Gastrocnemius medialis (tissue), 4 donors: ENCODE measurements at regions not wholly inside any gene's neighbourhood (a gene's known extent, or its start where the extent isn't known, plus 50 kb on each side); places are given as distances from the start of the nearest gene placed in this dataset.

Experiments used
- ATAC-seq, 2 donors: fragments of 150-250 bp; one replicate each; pipeline ENCODE4 v1.9.1; 2016
- DNase-seq, 2 donors: peaks; one replicate each; pipeline ENCODE4 v3.0.0-alpha.2; 2019
- H3K27ac ChIP-seq, 4 donors: fragments of 200-600 bp; sonication (generic); 1 replicate in 1 of 4; 2 replicates in 3 of 4; pipeline ENCODE4 v1.5.1; 2016 to 2018; ENCODE audit warnings: mild to moderate bottlenecking in 2 of 4, moderate library complexity in 1 of 4
- H3K27me3 ChIP-seq, 3 donors: fragments of 200-600 bp; sonication (generic) in 2 of 3; 1 replicate in 1 of 3; 2 replicates in 2 of 3; pipeline versions ENCODE4 v1.5.1 to v1.6.0; 2016 to 2019; ENCODE audit warnings: mild to moderate bottlenecking in 1 of 3, moderate library complexity in 1 of 3
- H3K36me3 ChIP-seq, 2 donors: fragments of 200-600 bp; sonication (generic) in 1 of 2; one replicate each; pipeline ENCODE4 v1.5.1; 2017 to 2018
- H3K4me1 ChIP-seq, 2 donors: fragments of 200-600 bp; sonication (generic) in 1 of 2; one replicate each; pipeline ENCODE4 v1.5.1; 2016 to 2017; ENCODE audit warnings: mild to moderate bottlenecking in 2 of 2
- H3K4me3 ChIP-seq, 4 donors: fragments of 200-600 bp; sonication (generic) in 3 of 4; 1 replicate in 1 of 4; 2 replicates in 3 of 4; pipeline ENCODE4 v1.5.1; 2016 to 2019; ENCODE audit warnings: mild to moderate bottlenecking in 2 of 4
- H3K9me3 ChIP-seq, 3 donors: fragments of 200-600 bp; sonication (generic) in 2 of 3; 1 replicate in 1 of 3; 2 replicates in 2 of 3; pipeline ENCODE4 v1.5.1; 2016 to 2019
- CTCF ChIP-seq, 5 experiments: fragments of 450-650 bp in 3 of 5; fragments of 200-600 bp in 2 of 5; sonication (generic) in 2 of 5; IDR thresholded peaks in 4 of 5; conservative IDR thresholded peaks in 1 of 5; 1 replicate in 4 of 5; 2 replicates in 1 of 5; pipeline ENCODE4 v1.5.1; 2016 to 2019; ENCODE audit warnings: antibody characterized with exemption in 5 of 5, mild to moderate bottlenecking in 3 of 5, moderate library complexity in 3 of 5
- POLR2A ChIP-seq, 2 donors: fragments of 450-650 bp; IDR thresholded peaks; one replicate each; pipeline ENCODE4 v1.6.1; 2017; ENCODE audit warnings: antibody characterized with exemption in 2 of 2, mild to moderate bottlenecking in 2 of 2, moderate library complexity in 2 of 2
- in situ Hi-C, 4 donors: fragments of 200-750 bp; cut with MboI; loops; one replicate each; pipeline versions ENCODE4 v1.15.0 to v1.8.0; 2017; ENCODE audit warnings: low sequenced_read_pairs in 4 of 4
- intact Hi-C: fragments of 100-400 bp; cut with DNase I; formaldehyde crosslinking; loops from one replicate; pipeline ENCODE4 v1.15.1; 2023; ENCODE audit warnings: low total_unique reads

- H3K4me1 ChIP-seq = no peaks in the 10 kb centered on the region
- TF ChIP-seq POLR2A (IDR thresholded peaks at IDR 0.05) (no peak), CTCF (IDR thresholded peaks at IDR 0.05 in 4 of 5, conservative IDR thresholded peaks at IDR 0.05 in 1 of 5) (no peak)
- H3K27me3 ChIP-seq = no peaks in the 10 kb centered on the region
- H3K27ac ChIP-seq = no peak overlapping the region
- no peak for ATAC-seq
- no peak for DNase-seq
- H3K9me3 ChIP-seq = no peaks in the 10 kb centered on the region
- intact Hi-C loops = no loop called here
- no peaks in the 10 kb centered on the region for H3K36me3 ChIP-seq
- no peak overlapping the region for H3K4me3 ChIP-seq
- in situ Hi-C loops = no loop called here
Observed at GRCh38 chr18:73924836-73925235, 222.8 kb downstream of the FBXO15 start.

- in situ Hi-C loops = no loop called here
- Histone ChIP-seq H3K4me3 (no peak overlapping the region), H3K27ac (no peak overlapping the region), H3K4me1 (no peaks in the 10 kb centered on the region), H3K36me3 (no peaks in the 10 kb centered on the region), H3K9me3 (no peaks in the 10 kb centered on the region), H3K27me3 (no peaks in the 10 kb centered on the region)
- DNase-seq (no peak), ATAC-seq (no peak)
- intact Hi-C loops = no loop called here
- TF ChIP-seq POLR2A (IDR thresholded peaks at IDR 0.05) (no peak), CTCF (IDR thresholded peaks at IDR 0.05 in 4 of 5, conservative IDR thresholded peaks at IDR 0.05 in 1 of 5) (no peak)
Observed at GRCh38 chr18:73924307-73924706, 223.3 kb downstream of the FBXO15 start.

- in situ Hi-C loops (no loop called here), intact Hi-C loops (no loop called here)
- Histone ChIP-seq H3K36me3 (no peaks in the 10 kb centered on the region), H3K27me3 (no peaks in the 10 kb centered on the region), H3K9me3 (no peaks in the 10 kb centered on the region), H3K4me1 (no peaks in the 10 kb centered on the region), H3K27ac (no peak overlapping the region), H3K4me3 (no peak overlapping the region)
- no peak for DNase-seq
- no peak for ATAC-seq
- TF ChIP-seq POLR2A (IDR thresholded peaks at IDR 0.05) (no peak), CTCF (IDR thresholded peaks at IDR 0.05 in 4 of 5, conservative IDR thresholded peaks at IDR 0.05 in 1 of 5) (no peak)
Observed at GRCh38 chr18:73923866-73924265, 223.8 kb downstream of the FBXO15 start.

GRCh38 chr18:73920033-73920432, 227.6 kb downstream of the FBXO15 start:
- intact Hi-C loops = no loop called here
- Histone ChIP-seq H3K36me3 (no peaks in the 10 kb centered on the region), H3K4me3 (no peak overlapping the region), H3K9me3 (no peaks in the 10 kb centered on the region), H3K27me3 (no peaks in the 10 kb centered on the region), H3K4me1 (no peaks in the 10 kb centered on the region), H3K27ac (no peak overlapping the region)
- TF ChIP-seq POLR2A (IDR thresholded peaks at IDR 0.05) (no peak), CTCF (IDR thresholded peaks at IDR 0.05 in 4 of 5, conservative IDR thresholded peaks at IDR 0.05 in 1 of 5) (no peak)
- no peak for DNase-seq
- no peak for ATAC-seq
- in situ Hi-C loops = no loop called here

- ATAC-seq (no peak), DNase-seq (no peak)
- H3K9me3 ChIP-seq = no peaks in the 10 kb centered on the region
- H3K4me1 ChIP-seq = no peaks in the 10 kb centered on the region
- intact Hi-C loops (no loop called here), in situ Hi-C loops (no loop called here)
- no peak for TF ChIP-seq CTCF (IDR thresholded peaks at IDR 0.05 in 4 of 5, conservative IDR thresholded peaks at IDR 0.05 in 1 of 5)
- no peak for TF ChIP-seq POLR2A (IDR thresholded peaks at IDR 0.05)
- H3K36me3 ChIP-seq = no peaks in the 10 kb centered on the region
- no peaks in the 10 kb centered on the region for H3K27me3 ChIP-seq
- no peak overlapping the region for H3K4me3 ChIP-seq
- H3K27ac ChIP-seq = no peak overlapping the region
Observed at GRCh38 chr18:73918816-73919215, 228.8 kb downstream of the FBXO15 start.
